HG03097 (cell line): ENCODE measurements at regions not wholly inside any gene's neighbourhood (a gene's known extent, or its start where the extent isn't known, plus 50 kb on each side); places are given as distances from the start of the nearest gene placed in this dataset.
A peak's percentile ranks its signal among the peaks of the same experiment; 100 is the strongest.
"Not testable (repeated sequence)": the region's sequence is repeated elsewhere in the genome, so short reads cannot be mapped to it uniquely, and the experiment has no call there.

Experiments used
- ATAC-seq: cut with Tn5 transposase; IDR thresholded peaks from one replicate; pipeline ENCODE4 v1.9.1; 2021; ENCODE audit not compliant: unreplicated experiment, low FRiP score

DNA sequence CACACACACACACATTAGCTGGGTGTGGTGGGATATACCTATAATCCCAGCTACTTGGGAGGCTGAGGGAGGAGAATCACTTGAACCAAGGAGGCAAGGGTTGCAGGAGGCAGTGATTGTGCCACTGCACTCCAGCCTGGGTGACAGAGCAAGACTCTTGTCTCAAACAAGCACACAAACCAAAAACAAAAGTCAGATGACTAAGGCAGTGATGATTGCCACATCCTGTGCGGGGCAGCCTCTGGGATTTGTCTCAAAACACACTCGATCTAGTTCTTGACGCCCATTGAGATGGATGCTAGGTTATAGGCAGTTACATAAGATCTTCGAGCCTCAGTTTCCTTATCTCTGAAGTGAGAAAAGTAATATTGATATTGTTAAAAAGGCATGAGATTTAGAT, 57.8 kb upstream of the NBPF8 start:
- ATAC-seq: not testable (repeated sequence)

DNA sequence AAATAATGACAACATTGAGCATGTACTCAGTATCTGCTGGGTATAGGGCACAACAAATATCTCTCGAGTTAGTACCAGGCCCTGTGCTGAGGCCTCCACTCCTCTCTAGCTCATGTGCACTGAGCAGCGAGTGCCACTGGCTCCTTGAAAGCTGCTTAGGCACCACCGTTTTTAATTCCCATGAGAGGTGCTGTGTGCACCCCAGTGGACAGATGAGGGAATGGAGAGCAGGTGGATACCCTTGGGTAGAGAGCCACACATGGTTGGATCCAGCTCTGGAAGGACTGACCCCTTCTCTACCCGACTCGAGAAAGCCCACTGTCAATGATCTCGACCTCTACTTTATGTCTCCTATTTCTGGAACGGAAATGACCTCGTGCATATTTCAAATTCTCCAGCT, 58.7 kb upstream of the NBPF8 start:
- ATAC-seq: not testable (repeated sequence)

DNA sequence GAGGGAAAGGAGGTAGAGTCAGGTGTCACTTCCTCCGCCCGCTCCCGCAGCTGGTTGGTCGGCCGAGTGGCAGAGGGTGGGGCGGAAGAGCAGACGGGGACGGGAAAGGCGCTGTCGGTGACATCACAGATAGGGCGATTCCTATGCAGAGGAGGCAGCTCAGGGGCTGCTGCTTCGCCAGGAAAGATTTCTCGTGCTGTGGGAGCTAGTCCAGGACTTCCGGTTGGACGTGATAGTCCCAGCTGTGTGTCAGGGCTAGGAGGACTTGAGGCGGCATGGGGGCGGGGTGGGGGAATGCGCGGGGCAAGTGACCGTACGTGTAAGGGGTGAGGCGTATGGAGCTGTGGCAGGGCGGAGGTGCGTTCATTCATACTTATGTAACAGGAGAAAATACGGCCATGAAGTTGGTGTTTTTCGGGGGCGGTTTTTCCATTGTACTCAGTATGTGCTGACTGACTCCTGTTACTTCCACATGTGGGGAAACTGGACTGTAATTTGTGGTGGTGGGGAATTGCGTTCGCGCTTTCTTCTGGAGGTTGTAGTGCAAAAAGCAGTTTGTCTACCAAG, 60.1 kb upstream of the NBPF8 start:
- ATAC-seq: peak; percentile 74

DNA sequence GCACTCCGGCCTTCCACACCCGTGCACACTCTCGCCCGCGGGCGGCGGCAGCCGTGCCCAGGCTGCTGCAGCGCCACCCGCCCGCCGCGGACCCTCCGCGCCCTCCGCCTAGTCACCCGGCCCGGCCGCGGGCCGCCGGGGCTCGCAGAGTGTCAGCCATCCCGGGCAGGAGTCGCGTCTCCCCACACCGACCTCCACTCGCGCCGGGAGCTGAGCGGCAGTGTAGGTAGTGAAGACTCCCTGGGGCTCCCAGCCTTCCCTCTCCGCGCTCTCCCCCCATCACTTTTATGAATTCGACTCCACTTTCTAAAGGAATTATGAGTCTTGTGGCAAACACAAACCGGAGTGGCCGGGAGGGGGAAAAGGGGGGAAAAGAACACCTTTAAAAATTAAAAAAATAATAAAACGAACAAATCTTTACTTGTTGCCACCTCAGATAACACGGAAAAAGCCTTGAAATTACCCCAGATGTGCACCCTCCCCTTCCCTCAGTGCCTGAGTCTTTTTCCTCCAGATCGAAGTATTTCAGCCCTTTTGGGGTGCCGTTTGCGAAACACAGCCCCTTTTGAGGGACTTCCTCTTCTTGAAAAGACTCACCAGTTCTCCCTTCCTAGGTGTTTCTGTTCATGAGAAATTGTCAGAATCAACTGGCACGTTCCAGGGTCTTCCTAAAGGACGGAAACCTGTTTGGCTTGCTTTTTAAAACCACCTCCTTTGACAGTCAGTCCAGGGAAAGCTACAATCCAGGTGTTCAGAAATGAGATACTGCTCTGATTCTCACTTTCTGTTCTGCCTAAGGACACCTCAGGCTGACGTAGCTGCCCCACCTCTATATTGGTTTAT, 72.4 kb upstream of the NBPF8 start:
- ATAC-seq: not testable (repeated sequence)

DNA sequence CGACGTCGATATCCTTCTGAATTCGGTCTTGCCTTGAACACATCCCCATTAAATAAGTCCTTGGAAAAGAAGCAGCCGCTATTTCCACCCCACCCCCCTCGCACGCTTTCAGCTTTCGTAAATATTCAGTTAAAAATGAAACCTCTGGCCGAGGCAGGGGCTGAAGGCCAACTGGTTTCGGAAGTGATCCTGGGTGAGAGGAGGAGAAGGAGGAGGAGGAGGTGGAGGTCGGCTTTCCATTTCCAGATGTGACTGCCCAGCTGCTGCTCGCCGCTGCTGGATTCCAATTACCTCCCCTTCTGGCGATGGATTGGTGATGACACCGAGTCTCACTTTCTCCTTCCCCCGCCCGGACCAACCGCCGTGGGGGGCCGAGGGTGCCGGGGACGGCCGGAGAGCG, 73.1 kb upstream of the NBPF8 start:
- ATAC-seq: not testable (repeated sequence)

DNA sequence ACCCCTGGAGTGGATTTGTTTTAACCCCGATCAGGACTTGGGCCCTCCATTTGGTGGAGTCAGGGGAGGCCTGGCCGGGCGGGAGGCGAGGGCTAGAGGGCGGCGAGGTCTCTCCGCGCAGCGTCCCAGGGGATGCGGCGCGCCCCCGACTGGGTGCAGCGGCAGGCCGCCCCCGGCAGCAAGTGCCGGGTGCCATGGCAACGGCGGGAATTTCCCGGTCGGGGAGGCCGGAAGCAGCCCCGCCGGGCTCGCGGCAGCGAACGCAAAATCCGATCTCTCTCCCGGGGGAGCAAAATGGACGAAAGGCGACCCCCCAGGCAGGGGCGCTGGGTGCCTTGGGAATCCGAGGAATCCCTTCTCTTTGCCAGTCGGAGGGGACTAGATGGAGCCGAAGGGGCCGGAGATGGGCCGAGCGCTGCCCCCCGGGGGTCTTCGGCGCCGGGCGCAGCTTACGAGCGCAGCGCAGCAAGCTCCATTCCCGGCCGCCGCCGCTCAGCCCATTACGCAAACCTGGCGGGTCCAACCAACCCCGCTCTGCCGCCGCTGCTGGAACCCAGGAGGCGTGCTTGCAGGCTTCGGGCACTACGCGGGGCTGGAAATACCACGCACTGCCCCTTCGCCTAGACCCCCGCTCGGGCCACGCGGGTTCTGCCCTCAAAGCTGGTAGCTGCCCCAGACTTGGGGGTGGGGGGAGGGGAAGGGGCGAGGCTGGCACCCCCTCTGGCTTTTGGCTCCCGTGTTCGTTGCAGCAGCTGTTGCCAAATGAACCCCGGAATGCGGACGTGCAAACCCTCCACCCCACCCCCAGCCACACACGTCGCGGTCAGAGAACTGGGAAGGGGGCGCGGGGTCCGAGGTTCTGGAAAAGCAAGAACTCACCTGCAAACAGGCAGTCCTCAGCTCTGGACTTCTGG, 73.7 kb upstream of the NBPF8 start:
- ATAC-seq: not testable (repeated sequence)

DNA sequence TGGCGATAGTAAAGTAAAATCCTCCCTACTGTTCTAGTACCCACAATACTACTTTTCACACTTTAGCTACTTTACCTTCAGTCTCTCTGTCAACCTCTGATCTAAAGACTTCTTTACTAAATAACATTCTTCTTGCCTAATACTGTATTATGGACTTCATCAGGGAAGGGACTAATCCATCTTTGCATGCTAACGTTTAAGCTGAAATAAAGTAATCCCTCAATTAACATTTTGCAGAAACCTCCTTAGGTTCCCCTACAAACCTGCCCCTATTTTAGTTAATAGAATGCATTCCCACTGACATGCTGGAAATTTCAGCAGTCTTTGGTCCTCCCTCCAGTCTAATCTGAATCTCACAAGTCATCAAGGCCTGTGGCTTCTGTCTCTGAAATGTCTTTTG, 99.1 kb upstream of the NBPF8 start:
- not testable (repeated sequence) for ATAC-seq

DNA sequence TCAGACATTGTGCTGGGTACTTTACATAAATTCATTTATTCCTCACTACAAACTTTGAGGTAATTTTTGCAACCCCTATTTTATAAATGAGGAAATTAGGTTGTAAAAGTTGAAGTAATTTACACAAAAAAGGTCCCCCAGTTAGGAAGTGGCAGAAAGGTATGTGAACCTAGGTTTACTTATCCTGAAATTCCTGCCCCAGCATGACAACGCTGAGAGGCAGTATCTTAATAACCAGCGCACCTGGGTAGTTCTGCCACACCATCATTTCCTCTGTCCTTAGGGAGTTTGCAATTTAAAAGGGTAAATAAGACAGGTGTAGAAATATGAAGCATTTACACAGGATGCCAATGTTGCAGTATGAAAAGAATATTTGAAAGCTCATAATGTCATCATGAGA, 102.9 kb upstream of the NBPF8 start:
- not testable (repeated sequence) for ATAC-seq

DNA sequence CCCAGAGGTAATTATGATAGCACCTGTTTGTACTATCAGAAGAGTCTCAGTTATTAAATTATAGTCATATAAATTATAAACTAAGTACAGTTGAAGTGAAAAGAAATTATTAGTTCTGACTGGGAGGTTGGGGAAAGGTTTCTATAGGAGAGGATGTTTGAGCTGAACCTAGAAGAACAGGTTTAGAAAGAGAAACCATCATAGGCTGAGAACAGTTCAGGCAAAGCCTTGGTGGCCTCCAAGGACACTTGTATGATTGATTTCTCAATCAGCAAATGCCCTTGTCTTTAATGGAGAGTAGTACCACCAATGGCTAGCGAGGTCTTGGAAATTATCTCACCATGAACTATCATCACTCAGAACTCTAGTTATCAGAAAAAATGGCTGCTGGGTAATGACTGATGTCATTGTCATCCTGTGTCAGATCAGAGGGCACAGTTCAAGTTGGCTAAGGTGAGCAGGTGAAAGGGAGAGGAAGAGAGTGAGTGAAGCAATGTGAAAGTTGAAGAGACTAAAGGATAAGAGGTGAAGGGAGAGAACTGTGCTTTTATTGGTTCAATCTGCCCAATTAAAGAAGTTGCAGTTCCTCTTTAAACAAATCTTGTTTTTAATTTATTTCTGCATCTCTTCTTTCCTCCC, 105.8 kb upstream of the NBPF8 start:
- not testable (repeated sequence) for ATAC-seq

DNA sequence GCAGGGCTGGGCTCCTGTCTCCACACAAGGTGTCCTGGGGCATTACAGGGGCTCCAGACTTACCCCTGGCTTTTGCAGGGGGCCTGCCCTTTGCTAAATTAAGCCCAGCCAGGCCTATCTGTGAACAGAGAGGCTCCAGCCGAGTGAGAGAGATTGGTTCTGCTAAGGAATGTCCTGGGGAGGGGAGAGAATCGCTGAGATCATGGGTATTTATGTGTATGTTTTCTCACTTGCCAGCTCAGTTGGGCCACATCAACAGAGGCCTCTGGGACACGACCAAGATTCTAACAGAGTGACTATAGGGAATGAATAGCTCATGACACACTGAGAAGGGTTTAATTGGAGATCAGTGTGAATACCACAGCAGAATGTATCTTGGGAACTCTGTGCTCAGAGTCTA, 109.8 kb upstream of the NBPF8 start:
- not testable (repeated sequence) for ATAC-seq

DNA sequence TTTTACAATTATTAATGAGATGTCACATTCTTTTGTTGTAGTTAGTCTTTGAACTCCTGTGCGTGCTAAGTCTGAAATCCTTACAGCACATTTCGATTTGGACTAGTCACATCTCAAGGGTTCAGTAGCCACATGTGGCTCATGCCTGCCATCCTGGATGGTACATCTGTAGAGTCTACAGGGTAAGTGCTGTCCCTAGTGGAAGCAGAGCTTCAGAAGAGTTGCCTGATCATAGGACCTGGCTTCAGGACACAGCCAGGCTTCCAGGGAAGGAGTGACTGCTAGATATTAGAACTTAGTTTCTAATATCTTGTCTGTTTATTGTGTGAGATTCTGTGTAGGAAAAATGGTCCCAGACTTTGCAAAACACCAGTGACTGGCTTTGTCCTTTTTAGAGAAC, 110.5 kb upstream of the NBPF8 start:
- not testable (repeated sequence) for ATAC-seq

DNA sequence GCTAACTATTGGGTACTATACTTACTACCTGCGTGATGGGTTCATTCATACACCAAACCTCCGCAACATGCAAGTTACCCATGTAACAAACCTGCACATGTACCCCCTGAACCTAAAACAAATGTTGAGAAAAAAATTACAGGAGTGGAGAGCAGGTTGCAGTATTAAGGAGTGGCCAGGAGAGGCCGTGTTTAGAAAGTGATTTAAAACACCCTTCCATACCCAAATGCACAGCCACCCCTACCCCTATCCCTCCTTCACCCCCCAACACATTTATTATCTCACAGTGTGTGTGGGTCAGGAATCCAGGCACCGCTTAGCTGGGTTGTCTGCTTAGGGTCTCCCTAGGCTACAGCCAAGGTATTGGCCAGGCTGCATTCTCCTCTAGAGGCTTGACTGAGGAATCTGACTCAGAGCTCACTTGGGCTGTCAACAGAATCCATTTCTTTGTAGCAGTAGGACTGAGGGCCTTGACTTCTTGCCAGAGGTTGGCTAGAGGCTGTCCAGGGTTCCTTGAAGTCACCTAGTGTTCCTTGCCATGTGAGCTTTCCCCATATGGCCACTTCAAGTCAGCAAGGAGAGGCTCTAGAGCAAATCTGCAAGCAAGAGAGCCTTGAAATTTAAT, 115.3 kb upstream of the NBPF8 start:
- ATAC-seq: not testable (repeated sequence)

DNA sequence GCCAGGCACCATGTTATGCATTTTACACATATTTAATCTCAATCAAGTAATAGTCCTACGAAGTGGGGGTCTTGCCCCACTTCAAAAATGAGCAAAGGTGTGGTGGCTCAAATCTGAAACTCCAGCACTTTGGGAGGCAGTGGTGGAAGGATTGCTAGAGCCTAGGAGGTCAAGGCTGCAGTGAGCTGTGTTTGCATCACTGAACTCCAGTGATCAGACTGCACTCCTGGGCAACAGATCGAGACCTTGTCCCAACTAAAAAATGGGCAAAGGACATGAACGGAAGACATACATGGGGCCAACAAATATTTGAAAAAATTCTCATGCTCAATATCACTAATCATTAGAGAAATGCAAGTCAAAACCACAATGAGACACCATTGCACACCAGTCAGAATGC, 116.3 kb upstream of the NBPF8 start:
- ATAC-seq: not testable (repeated sequence)

DNA sequence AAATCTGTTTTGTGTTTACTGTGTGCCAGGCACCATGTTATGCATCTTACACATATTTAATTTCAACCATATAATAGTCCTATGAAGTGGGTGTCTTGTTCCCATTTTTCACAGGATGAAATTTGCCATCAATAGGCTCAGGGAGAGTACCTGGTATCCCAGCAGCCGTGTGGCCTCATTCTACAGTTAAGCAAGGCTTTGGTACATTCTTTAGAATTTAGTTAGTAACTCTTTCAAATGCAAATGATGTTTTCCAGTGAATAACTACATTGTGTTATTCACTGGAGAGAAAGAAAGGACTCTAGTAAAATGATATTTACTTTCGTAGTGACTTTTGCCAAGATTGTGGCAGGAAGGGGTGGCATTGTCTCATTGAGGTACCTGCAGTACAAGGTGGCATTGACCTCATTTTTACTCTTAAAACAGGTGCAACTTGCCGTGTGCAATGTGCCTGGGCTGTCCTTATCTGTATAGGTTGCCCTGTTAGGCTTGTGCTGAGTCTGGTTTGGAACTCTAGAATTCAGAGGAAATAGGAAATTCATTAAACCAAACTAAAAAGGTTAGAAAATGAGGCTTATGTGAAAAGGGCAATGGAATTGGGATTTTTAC, 117.4 kb upstream of the NBPF8 start:
- not testable (repeated sequence) for ATAC-seq

DNA sequence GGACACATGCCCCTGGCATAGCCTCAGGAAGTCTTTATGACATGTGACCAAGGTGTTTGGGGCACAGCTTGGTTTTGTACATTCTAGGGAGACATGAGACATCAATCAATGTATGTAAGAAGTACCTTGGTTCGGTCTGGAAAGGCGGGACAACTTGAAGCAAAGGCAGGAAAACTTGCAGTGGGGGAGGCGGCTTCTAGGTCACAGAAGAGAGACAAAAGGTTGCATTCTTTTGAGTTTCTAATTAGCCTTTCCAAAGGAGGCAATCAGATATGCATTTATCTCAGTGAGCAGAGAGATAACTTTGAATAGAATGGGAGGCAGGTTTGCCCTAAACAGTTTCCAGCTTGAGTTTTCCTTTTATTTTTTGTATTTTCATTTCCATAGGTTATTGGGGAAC, 113.8 kb upstream of the SEC22B start:
- not testable (repeated sequence) for ATAC-seq

DNA sequence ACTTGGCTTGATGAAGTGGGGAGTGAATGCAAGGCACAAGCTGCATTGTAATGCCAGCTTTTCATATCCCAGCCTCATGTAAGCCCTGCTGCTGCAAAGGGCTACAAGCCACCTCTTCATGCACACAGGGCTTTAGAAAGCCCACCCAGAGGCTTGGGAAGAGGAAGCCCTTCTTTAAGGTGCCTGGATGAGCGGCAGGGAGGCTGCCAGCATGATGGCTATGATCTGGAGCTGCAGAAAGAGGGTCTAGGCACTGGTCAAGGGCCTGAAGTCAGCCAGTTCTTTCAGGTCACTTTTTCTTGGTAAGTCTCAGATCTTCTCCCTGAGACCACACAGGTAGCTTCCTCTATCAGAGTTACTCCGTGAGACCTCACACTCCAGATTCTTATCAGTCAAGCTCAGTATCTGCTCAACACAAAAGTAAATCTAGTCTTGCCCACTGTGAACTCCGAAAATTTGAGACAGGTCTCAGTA, 113.3 kb upstream of the SEC22B start:
- not testable (repeated sequence) for ATAC-seq

DNA sequence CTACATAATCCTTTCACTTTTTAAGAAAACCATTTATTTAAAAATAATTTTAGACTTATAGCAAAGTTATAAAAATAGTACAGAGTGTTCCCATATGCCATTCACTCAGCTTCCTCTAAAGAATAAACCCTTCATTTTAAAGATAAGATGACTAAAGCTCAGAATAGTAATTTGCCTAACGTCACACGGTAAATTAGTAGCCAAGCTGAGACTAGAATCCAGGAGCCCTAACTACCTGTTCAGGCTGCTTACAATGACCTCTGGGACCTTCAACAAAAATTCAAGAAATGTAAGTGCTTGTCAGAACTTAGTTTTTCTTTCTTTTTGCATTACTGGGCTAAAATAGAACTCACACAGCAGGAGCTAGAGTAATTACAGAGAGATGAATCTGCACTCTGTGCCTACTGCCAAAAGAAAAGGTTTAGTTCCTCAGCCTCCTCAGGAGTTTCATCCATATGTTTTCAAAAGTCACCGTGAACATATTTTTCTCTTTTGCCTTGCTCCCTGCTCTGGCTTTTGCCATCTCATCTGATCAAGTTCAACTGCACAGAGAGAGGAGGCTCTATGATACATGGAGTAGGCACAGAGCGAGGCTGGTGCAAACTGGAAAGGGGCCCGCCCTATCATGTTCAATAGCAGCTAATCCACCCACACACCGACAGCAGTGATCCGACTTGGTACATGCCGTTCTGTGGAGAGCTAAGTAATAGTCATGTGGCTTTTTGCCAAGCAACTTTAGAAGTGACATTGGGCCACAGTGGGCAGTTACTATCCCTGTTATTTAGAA, 112.7 kb upstream of the SEC22B start:
- not testable (repeated sequence) for ATAC-seq

DNA sequence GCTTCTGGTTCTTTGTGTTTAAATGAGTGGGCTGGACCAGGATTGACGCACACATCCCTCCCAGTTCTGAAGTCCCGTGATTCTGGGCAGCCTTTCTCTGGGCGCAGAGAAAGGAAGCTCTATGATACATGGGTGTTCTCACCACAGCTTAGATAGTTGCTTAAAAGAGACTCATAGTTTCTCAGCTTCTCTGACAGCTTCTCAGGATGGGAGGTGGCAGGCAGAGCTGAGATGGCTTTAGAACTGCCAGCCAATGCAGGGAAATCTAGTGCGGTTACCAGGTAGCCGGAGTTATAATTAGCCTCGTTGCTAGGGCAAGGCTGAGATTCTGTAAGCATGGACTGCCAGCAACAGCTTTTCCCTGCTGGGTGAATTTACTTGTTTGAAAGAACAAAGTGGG, 111.8 kb upstream of the SEC22B start:
- ATAC-seq: not testable (repeated sequence)
